HG03095 (cell line): ENCODE measurements at regions not wholly inside any gene's neighbourhood (a gene's known extent, or its start where the extent isn't known, plus 50 kb on each side); places are given as distances from the start of the nearest gene placed in this dataset.
"Not testable (repeated sequence)": the region's sequence is repeated elsewhere in the genome, so short reads cannot be mapped to it uniquely, and the experiment has no call there.

Experiments used
- ATAC-seq: cut with Tn5 transposase; IDR thresholded peaks from one replicate; pipeline ENCODE4 v1.9.1; 2021; ENCODE audit warnings: moderate library complexity; ENCODE audit not compliant: unreplicated experiment

- no peak for ATAC-seq
These were observed 93.0 kb upstream of the KCTD7 start for GRCh38 chr7:66535414-66536329.

GRCh38 chr7:66537380-66537779 is 91.3 kb upstream of the KCTD7 start:
- no peak for ATAC-seq

DNA sequence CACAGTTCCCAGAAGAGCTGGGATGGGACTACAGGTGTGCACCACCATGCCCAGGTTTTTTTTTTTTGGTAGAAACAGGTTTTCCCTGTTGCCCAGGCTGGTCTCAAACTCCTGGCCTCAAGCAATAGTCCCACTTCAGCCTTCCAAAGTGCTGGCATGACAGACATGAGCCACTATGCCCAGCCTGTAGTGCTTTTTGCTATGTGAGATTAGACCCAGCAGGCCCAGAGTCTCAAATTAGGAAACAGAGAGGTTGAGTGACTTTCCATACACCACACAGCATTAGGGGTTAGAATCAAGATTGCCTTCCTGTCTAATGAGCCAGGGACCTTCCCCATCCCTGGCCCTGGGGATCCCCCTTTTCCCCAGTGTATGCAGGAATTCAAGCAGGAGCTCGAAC is 90.8 kb upstream of the KCTD7 start:
- ATAC-seq: no peak

DNA sequence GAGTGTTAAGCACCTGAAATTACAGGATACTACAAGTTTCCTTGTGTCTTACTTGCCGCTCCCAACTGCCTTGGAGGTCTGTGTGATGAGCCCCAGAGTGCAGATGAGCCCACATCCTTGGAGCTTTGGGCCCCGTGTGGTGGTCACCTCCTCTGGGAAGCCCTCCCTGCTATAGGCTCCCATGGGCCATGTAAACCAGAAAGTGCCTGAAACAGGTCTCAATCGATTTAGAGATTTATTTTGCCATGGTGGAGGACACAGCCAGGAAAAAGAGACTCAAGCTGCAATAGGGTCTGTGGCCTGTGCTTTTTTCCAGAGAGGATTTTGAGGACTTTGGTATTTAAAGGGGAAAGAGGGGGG is 89.4 kb upstream of the KCTD7 start:
- no peak for ATAC-seq

DNA sequence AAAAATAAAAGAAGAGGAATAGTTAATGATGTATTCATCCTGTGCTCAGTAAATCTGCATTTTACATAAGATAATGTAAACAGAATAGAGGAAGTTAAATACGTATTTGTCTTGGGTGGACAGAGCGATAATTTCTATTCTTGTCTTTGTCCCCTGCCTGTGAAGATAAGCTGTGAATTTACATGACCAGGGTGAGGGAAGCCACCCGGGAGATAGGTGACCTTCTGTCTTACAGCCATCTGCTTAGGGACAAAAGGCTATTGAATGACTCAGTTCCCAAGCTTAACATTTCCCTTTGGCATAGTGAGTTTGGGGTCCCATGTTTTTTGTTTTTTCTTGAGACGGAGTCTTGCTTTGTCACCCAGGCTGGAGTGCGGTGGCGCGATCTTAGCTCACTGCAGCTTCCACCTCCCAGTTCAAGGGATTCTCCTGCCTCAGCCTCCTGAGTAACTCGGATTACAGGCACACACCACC is 88.7 kb upstream of the KCTD7 start:
- ATAC-seq: no peak

GRCh38 chr7:66542049-66542448 is 86.6 kb upstream of the KCTD7 start:
- ATAC-seq: no peak

DNA sequence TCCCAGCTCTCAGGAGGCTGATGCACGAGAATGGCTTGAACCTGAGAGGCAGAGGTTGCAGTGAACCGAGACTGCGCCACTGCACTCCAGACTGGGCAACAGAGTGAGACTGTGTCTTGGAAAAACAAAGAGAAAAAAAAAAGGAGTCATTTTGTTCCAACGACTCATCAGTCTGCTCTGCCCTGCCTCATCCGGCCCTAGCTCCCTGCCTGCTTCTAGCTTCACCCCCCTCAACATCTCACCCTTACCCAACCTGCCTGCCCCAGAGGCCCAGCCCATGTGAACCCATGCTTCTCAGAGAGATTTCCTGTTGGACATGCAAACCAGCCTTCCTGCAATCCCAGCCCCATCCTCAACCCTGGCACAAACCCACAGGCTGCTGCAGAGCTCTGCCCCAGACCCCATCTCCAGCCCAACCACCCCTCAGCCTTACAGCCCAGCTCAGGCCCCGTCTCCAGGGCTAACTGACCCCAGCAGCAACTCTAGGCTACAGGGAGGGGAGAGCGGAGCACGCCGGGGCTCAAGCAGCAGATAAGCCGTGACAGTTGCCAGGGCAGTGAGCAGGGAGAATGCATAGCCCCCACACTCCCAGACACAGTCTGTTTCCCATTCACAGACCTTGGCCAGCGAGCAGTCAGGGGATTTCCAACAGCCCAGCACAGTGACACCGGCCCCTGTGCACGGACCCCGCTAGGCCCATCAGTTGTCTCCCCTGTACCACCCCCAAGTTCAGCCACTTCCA is 86.0 kb upstream of the KCTD7 start:
- ATAC-seq: no peak

- ATAC-seq: no peak
These were observed 79.2 kb upstream of the KCTD7 start for GRCh38 chr7:66549466-66549865.

- ATAC-seq: no peak
These were observed 75.7 kb upstream of the KCTD7 start for GRCh38 chr7:66553001-66553400.

- not testable (repeated sequence) for ATAC-seq
These were observed 75.0 kb upstream of the KCTD7 start for GRCh38 chr7:66553675-66554074.

DNA sequence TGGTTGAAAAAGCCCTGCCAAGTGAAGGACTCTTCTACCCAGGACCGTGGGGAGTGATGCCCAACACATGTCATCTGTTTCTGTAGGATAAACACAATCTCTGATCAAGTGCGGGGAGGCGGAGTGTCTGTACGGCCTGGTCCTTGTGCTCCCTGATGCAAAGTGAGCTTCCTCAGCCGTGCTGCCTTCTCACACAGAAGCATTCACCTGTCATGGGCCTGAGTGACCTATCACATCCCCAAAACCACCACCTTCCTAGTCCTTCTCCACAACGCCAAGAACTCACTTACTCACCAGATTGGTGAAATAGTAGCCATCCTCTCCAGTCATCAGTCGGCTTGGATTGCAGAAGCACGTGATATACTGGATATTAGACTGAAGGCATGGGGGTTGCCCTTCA is 74.4 kb upstream of the KCTD7 start:
- ATAC-seq: not testable (repeated sequence)

GRCh38 chr7:66554842-66555430 is 73.7 kb upstream of the KCTD7 start:
- not testable (repeated sequence) for ATAC-seq

DNA sequence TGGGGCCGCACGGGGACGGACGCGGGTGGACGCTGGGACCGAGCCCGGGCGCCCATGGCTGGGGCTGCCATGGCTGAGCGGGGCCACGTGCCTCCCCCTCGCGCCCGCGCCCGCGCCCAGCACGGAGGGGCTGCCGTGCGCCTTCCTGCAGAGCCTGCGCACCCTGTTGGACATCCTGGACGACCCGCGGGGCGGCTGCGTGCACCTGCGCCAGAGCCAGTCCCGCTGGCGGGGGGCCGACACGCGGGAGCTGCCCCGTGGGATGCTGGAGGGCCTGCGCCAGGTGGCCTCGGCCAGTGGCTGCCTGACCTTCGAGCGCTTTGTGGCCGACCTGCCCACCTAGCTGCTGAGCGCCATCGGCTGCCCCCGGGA is 72.5 kb upstream of the KCTD7 start:
- no peak for ATAC-seq

- ATAC-seq: no peak
These were observed 72.0 kb upstream of the KCTD7 start for GRCh38 chr7:66556549-66557213.

DNA sequence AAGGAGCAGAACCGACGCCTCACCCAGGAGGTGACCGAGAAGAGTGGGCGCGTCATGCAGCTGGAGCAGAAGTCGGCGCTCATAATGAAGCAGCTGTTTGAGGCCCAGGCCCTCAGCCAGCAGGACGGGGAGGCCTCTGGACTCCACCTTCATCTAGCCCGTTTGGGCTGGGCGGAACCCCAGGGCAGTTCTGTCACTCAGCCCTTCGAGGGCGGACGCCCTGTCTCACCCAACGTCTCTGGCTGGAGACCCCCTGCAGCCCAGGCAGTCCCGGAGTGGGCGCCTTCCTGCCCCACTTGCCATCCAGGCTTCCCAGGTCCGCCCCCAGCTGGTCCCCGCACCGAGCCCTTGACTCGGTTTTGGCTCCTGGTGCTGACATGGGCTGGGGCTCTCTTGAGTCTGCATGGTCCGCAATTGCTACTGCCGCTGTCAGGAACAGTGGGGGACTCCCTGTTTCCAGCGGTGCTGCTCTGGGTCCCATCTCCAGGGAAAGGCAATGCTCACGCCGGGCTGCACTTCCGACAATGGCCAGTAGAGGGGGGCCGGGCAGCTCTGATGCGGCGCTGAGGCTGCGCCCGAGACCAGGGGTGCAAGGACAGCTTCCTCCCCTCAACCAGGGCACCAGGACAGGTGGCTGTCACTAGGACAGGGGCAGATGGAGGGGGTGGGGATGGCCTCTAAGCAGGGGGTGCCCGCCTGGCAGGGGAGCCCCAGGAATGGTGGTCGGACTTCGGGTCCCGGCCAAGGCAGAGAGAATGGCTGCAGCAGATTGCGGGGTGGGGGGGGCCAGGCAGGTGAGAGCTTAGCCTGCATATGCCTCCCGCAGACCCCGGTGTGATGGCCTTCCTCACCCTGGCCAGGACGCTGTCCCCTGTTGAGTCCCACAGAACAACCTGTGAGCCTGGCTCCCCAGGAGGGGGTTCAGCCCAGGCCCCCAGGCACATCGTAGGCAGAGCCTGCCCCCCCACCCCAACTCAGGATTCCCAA is 71.2 kb upstream of the KCTD7 start:
- peak; percentile 61 for ATAC-seq

GRCh38 chr7:66558201-66558641 is 70.5 kb upstream of the KCTD7 start:
- no peak for ATAC-seq

DNA sequence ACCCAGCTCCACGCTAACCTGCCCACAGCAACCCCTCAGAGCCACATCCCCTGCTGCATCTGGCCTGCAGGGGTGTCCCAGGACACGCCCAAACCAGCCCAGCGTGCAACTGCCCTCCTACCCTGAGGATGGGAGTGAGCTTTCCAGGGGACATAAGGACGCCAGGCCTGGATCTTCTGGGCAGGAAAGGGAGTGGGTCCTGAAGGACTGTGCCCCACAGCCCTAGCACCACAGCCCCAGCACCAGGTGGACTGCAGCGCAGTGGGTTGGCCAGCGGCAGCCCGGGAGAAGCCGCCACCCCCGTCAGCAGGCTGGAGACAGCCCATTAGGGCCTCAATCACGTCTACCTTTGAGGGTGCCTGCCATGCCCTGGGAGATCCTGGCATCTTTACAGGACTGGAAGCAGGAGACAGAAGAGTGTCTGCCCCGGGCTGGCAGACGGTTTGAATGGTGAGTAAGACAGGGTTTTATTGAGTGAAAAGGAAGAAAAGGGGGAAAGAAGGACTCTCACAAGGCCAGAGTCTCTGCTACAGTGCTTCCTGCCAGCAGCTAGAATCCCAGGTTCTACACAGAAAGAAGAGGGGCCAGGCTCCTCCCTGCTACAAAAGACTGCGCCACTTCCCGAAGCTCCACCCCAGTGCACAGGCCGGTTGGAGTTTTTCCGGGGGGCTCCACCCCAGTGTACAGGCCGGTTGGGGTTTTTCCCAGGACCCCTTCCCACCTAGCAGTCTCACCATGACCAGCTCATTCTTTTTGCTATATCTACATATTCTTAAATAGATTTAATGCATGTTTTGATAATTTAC is 69.8 kb upstream of the KCTD7 start:
- ATAC-seq: no peak

GRCh38 chr7:66564045-66564444 is 64.6 kb upstream of the KCTD7 start:
- ATAC-seq: no peak

GRCh38 chr7:66570179-66570578 is 58.5 kb upstream of the KCTD7 start:
- ATAC-seq: not testable (repeated sequence)
